SIG-M5 treated with dmso at 0.1 percent for 504 hours (cell line): ENCODE measurements at regions not wholly inside any gene's neighbourhood (a gene's known extent, or its start where the extent isn't known, plus 50 kb on each side); places are given as distances from the start of the nearest gene placed in this dataset.
"Not testable (repeated sequence)": the region's sequence is repeated elsewhere in the genome, so short reads cannot be mapped to it uniquely, and the experiment has no call there.

Source experiments
- DNase-seq: peaks from one replicate; lab custom pipeline; 2025; ENCODE audit not compliant: unreplicated experiment; lab: John Stamatoyannopoulos, UW

DNA sequence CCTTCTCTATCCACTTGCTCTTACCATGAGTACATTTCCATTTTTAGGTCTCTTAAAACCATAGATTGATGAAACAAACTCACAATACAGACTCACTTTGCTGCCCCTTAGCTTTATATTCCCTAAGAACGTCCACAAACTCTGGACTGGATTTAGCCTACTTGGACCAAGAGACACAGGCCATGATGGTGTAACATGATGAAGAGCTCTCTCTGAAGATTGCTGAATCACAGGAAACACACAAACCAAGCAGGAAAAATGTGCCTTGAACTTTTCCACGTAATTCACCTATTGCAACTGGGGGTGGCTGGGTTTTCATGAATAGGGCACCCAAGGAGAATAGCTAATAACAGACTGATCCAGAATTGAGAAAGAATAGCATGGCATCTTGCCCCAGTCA is 201.7 kb upstream of the RBBP8 start:
- DNase-seq = no peak

DNA sequence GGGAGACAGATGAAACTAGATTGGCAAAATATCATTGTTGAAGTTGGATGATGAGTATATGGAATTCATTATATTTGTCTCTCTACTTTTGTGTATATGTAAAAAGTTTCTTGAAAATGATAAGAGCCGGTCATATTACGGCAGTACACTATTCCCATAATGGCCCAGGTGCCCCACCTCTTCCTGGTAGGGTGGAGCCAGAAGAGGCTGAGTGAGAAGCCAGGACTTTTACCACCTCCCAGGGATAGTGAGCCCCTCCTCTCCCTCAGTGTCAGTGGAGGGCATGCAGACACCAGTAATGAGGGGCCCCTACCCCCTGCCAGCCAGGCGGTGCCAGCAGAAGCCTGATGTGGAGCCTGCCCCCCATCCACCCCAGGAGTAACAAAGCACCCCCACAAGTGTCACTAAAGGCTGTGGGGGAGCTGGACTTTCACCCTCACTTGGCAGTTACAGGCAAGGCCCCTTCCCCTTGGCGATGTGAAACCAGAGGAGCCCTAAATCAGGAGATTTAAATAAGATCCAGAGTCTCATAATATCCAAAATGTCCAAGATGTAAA is 198.9 kb upstream of the RBBP8 start:
- no peak for DNase-seq

DNA sequence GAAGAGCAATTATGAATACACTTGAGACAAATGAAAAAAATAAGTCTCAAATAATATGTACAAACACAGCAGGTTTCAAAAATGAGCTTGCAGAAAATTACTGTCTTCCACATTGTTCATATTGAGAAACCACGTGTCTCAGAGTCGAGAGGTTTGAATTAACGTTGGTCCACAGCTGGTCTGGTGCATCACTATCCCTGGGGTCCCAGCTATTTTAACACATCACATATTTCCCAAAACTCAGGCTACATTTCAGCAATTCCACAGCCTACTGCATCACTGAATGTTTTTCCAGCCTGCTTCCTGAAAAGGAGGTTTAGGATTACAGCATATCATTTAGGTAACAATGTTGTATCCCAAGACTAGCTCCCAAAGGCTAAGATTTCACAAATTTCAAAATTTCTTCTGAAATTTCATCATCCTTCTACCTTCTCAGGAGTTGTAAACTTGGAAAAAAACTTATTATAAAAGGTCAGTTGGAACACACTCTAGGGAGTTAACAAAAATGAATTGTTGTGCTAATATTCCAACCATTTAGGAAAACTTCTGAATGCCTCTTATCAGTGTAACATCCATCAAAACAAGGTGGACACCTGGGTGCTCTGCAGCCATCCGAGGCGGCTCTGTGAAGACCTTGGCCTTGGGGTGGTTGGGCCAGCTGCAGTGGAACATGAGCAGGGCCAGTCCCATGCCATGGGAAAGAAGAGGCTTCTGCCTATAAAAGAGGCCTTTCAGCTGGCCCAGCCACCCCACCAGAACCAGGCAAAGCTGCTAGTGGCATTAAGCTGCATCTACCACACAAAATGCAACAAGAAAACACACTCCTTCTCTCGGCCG is 198.1 kb upstream of the RBBP8 start:
- DNase-seq = no peak

DNA sequence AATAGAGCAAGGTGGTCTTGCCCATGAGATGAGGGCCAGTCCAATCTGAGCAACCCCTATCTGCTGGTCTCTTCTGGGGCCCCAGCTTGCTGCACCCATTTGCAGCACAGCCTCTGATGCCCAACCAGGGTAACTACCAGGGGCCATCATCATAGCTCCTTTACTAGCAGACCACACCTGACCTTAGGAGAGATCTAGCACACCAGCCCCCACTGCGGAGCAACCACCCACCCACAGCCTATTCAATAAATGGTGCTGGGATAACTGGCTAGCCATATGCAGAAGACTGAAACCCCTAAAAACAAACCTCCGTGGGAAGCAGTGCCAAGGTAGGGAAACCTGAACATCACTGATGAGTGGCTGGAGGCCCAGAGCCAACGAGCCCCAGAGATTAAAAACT is 196.1 kb upstream of the RBBP8 start:
- DNase-seq = no peak

DNA sequence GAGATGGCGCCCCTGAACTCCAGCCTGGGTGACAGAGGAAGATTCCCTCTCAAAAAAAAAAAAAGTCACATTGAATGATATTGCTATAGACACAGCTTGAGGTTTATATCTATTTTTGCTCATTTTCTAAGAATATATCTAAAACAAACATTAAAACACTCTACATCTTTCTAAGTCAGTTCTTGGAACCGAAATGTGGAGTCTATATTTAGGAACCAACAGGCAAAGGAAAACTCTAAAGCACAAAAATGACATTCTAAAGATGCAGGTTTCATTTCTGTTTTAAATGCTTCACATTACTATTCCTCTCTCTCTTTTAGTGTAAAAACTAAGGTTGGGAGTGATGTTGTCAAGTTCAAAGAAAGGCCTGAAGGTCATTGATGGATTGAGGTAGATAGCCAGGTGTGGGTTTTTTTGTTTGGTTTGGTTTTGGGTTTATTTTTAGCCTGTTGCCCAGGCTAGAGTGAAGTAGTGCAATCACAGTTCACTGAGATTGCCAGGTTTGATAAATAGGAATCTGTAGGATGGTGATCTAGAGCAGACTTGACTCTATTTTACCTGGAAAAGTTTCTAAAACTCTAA is 194.0 kb upstream of the RBBP8 start:
- no peak for DNase-seq

DNA sequence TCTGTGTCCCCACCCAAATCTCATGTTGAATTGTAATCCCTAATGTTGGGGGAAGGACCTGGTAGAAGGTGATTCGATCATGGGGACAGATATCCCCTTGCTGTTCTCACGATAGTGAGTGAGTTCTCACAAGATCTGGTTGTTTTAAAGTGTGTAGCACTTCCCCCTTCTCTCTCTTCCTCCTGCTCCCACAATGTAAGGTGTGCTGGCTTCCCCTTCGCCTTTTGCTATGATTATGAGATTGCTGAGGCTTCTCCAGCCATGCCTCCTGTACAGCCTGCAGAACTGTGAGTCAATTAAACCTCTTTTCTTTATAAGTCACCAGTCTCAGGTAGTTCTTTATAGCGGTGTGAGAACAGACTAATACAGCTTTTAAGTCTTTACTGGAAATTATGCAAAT is 193.3 kb upstream of the RBBP8 start:
- no peak for DNase-seq

DNA sequence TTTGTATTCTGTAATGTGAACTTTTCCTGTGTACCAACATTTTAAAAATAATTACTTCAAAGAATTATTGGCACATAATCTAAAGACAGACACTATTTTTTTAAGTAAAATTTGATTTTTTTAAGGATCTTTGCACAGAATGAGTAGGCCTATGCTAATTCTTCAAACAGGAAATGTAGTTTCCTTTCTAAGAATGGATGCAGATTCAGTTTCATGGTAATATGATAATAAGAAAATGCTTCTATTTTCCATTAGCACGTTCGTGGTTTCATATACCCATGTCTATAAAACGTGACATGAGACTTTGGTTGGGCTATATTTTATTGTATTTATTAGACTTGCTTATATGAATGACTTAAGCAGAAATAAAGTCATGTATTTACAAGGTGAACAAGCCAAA is 191.8 kb upstream of the RBBP8 start:
- DNase-seq = no peak

DNA sequence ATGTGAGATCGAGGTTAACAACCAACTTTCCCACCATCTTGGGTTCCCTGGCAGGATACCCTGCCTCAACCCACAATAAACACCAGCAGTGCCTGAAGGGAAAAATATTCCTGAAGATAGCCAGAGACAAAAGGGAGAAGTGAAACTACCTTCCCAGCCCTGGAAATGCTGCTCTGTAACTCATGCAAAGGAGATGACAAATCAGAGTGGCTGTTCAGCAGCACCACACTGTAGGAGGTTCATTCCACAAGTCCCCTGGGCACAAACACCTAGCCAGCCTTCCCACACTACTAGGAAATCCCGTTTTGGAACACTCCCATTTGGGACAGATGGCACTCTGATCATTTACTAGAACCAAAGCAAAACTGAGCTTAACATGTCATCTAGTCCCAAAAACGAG is 190.7 kb upstream of the RBBP8 start:
- no peak for DNase-seq

DNA sequence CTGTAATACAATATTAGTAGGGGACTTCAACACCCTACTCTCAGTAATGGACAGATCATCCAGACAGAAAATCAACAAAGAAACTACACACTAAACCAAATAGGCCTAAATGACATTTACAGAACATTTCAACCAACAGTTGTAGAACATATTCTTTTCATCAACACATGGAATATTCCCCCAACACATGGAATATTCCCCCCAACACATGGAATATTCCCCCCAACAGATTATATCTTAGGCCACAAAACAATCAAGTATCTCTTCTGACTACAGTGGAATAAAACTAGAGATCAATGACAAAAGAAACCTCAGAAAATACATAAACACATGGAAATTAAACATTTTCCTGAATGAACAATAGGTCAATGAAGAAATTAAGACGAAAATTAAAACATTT is 187.2 kb upstream of the RBBP8 start:
- no peak for DNase-seq

DNA sequence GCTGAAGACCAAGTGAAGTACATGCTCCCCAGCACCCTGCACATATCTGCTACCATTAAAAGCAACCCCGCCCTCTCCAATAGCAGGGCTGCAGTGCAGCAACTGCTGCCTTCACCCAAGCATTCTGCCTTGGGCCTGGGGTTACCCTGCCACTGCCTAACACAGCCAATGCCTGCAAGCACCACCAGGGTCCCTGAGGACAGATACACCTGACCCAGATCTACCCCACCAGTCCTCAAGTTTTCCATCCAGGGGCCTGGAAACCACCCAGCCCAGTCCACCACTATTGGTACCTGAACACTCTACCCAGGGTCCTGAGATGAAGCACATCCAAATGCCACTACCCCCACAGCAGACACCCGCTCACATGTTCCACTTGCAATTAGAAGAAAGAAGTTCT is 181.1 kb upstream of the RBBP8 start:
- no peak for DNase-seq

DNA sequence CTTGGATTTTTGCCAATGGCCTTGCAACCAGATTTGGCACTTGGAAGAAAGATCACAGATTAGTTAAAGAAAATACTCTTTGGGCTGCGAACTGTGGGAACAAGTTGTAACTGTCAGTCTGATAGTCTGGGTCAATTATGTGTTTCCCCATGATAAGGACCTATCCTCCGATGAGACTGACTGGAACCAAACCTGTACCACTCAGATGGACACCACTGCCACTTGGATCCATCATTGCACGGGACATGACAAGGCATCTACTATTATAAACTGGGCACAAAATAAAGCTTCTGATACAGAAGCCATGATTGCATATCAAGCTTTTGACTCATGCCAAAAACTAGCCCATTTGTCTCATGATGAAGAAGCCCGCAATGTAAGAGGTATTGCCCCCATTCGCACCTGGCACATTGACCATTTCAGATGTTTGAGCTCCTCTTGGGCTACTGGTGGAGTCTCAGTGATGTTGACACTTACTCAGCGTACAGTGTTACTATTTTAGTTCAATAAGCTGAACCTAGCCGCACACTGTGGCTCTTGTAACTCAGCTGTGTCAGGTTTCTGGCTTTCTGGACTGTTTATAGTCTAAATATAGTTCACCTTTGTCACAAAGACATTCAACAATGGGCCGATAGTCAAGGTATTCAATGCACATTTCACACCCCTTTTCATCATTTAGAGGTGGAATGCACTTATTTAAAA is 179.8 kb upstream of the RBBP8 start:
- no peak for DNase-seq

DNA sequence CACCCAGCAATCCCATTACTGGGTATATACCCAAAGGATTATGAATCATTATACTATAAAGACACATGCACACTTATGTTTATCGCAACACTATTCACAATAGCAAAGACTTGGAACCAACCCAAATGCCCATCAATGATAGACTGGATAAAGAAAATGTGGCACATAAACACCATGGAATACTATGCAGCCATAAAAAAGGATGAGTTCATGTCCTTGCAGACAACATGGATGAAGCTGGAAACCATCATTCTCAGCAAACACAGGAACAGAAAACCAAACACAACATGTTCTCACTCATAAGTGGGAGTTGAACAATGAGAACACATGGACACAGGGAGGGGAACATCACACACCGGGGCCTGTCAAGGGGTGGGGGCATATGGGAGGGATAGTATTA is 169.1 kb upstream of the RBBP8 start:
- DNase-seq = not testable (repeated sequence)

DNA sequence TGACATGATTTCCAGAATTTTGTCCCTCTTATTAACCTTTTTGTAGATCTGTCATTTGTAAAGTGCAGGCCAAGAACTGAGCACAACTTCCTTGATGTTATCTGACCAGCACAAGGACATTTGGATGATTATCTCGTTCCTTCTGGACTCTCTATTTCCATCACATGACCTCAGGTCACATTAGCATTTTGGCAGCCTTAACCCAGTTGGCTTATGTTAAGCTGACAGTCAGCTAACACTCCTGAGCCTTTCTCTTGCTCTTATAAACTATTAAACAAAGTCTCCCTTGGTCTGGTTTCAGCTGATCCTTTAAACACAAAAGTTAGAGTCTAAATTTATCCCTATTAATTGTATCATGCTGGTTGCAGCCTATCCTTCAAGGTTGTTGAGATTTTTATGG is 167.2 kb upstream of the RBBP8 start:
- DNase-seq = no peak

DNA sequence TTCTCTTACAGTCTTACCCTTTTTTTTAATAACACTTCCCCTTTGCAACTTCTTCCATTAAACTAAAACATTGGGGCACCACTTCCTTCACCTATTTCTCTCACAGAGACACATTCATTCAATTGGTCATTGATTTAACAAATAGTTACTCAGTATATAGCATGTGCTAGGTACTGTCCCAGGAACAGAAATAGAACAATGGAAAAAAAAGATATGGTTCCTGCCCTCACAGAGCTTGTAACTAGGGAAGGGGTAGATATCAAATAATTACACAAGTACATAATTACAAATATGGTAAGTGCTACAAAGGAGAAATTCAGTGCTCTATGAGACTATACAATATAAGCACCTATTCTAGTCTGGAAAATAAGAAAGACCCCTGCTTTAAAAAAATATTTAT is 165.5 kb upstream of the RBBP8 start:
- no peak for DNase-seq

DNA sequence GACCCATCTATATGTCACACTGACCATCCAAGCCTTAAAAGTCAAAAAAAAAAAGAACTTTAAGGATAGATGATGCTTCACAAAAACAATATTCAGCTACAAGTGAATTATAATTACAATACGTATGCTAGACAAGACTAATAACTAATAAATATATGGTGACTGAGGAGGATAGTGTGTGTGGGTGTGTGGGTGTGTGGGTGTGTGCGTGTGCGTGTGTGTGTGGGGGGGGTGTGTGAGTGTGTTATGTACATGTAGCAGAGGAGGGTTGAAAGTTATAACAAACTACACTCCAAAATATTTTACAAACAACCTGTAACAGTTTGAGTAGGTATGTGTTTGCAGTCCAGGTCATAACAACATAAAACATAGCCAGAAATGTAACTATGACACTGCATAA is 159.2 kb upstream of the RBBP8 start:
- DNase-seq = no peak

DNA sequence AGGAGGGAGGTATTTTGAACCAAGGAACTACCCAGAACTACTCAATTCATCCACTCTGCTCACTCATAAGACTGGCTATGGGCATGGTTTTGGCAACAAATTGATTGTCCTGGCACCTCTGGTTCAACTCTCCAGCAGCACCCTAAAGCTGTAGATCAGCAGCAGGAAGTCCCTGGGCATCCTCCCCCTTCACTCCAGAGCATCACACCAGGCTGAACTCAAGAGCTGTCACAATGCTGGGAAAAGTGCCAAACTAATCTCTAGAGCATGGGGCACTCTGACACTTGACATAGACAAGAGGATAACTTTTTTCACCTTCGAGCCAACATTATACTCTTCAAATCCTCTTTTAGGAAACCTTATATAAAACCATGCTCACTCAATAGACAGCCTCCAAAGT is 154.1 kb upstream of the RBBP8 start:
- DNase-seq = no peak

DNA sequence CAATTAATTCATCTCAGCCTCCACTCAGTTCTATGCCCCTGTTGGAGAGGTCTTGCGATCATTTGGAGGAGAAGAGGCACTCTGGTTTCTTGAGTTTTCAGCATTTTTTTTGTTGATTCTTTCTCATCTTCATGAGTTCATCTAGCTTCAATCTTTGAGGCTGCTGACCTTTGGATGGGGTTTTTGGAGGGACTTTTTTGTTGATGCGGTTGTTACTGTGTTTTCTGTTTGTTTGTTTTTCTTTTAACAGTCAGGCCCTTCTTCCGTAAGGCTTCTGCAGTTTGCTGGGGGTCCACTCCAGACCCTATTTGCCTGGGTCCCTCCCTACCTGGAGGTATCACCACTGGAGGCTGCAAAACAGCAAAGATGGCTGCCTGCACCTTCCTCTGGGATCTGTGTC is 149.9 kb upstream of the RBBP8 start:
- DNase-seq = no peak

DNA sequence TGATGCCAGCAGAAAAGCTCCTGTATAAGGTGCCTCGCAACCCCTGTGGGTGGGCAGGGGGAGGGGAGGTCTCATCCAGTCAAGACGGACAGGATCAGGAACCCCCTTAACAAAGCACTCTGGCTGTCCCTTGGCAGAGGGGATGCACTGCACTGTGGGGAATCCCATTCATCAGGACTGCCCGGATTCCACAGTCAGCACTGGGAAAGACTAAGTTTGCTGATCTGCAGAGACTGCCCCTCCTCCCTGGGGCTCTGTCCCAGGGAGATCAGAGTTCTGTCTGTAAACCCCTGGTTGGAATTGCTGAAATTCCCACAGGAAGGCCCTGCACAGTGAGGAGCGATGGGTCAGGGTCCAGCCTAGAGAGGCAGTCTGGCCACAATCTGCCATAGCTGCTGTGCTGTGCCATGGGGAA is 149.5 kb upstream of the RBBP8 start:
- no peak for DNase-seq

DNA sequence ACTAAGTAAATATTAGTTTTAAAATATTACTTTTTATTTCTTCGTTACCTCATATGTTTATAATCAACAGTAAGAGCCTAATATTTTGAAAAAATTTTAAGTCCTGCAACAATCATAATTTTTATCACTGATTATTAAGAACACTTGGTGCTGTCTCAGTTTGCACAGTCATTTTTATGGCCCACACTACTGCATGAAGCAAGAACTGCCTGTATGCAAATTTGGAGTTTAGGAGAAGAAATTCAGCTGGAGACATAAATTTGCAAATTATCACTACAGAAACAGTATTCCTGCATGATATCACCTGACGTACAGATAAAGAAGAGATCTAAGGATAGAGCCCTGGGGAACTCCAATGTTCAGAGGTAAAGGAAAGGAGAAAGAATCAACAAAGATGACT is 144.1 kb upstream of the RBBP8 start:
- no peak for DNase-seq

DNA sequence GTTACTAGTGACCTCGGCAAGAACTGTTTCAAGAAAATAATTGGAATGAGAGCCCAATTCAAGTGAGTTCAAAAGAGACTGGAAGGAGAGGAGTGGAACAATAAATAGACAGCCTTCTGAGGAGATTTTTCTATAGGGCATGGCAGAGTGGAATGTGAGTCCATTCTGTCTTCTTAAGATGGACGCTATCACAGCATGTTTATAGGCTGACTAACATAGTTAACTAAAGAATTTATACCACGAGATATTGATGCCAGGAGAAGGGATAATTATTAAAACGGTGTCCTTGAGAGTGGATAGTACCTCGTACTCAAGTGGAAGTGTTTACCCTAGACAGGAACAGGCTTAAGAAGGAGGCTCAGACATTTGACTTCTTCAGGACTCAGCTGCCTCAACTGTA is 143.5 kb upstream of the RBBP8 start:
- no peak for DNase-seq

DNA sequence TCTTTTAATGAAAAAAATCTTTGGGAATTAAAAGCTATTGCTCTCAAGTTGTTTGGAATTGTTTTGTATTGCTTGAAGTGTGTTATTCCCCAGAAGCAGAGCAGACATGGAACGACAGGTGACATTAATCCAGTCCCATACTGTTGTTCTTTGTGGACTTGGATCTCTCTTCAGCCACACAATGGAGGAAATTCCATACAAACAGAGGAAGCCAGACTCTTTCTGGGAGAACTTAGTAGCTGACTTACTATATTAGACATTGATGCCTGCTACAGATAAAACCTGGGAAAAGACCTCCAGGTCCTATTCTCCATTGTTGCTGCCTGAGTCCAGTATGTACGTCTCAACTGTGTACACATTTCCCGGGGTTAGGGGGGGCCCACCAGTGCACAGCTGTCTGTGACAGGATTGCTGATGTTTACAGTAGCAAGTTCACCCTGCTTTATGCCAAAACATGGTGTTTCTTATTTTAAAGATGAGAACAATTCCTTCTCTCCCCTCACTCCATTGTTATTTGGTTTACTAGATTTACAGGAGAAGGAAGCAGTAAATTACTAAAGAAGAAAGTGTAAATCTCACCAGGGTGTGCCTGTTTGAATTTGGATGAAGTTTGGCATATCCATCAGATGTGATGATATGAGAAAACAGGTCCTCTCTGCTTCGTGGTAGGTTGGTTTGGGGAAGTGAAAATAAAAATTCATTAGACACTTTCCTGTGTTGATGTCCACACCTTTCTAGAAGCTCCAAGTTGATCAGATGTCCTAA is 142.4 kb upstream of the RBBP8 start:
- DNase-seq = no peak

DNA sequence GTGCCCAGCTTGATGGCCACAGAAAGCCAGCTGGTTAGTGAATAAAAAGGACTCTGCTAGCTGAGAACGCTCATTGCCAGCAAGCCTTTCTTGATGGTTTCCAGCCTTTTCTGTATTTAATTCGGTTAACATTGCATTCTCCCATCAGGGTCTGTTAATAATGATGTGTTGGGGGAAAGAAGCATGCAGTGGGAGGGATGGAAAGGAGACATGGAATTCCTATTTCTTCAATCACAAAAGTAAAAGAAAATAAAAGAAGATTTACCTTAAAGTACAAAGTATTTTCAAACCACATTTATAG is 141.9 kb upstream of the RBBP8 start:
- no peak for DNase-seq
